ENCODE measurements at regions not wholly inside any gene's neighbourhood (a gene's known extent, or its start where the extent isn't known, plus 50 kb on each side); places are given as distances from the start of the nearest gene placed in this dataset.

GRCh38 chr5:63310644-63311043 is 651.6 kb downstream of the HTR1A start:
- H2AFZ ChIP-seq (ENCODE audit: low read depth, low read length): no peak overlapping the region
- no peaks in the 10 kb centered on the region for H3K27me3 ChIP-seq (ENCODE audit: control insufficient read depth in 2 of 2, insufficient read depth in 2 of 2, low read length in 2 of 2)
- H3K4me2 ChIP-seq (ENCODE audit: insufficient read depth, low read length): no peak overlapping the region
- intact Hi-C loops (cut with micrococcal nuclease): no loop called here
- TF ChIP-seq PTBP1 (IDR thresholded peaks at IDR 0.05; ENCODE audit: low read depth, low read length) (no peak), TGIF2 (CRISPR knock-in tag; IDR thresholded peaks at IDR 0.05) (no peak), DIDO1 (tag; IDR thresholded peaks at IDR 0.05; ENCODE audit: low read depth) (no peak), ZNF512 (tag; IDR thresholded peaks at IDR 0.05) (no peak), FOXP1 (CRISPR knock-in tag; IDR thresholded peaks at IDR 0.05) (no peak), SRSF7 (optimal IDR thresholded peaks at IDR 0.05; ENCODE audit: low read depth, low read length) (no peak), NFE2L1 (tag; IDR thresholded peaks at IDR 0.05; ENCODE audit: borderline replicate concordance, low read depth) (no peak), KLF1 (tag; IDR thresholded peaks at IDR 0.05) (no peak), CSDE1 (IDR thresholded peaks at IDR 0.05) (no peak), ZNF717 (CRISPR knock-in tag; IDR thresholded peaks at IDR 0.05) (no peak)
- peaks cover 3% of the 10 kb centered on the region; the same call in 1 of the 2 replicates for H3K9me3 ChIP-seq (replicated peaks; ENCODE audit: control insufficient read depth, insufficient read depth, low read depth, low read length)
- no peak for FAIRE-seq
- H3K36me3 ChIP-seq (ENCODE audit: control insufficient read depth, insufficient read depth, low read length): no peaks in the 10 kb centered on the region
- ChIA-PET POLR2A (no interaction called here), CTCF (ENCODE audit: low intra/inter-chr PET ratio) (no interaction called here)
- no peak overlapping the region for H3K27ac ChIP-seq (ENCODE audit: extremely low read depth, low read depth, low read length)
- no peaks in the 10 kb centered on the region for H3K9me1 ChIP-seq (ENCODE audit: control insufficient read depth, insufficient read depth, low read length)
- BruUV-seq (replicated peaks): no TSS peak
- no peaks in the 10 kb centered on the region for H4K20me1 ChIP-seq (replicated peaks; ENCODE audit: control insufficient read depth, insufficient read depth, low read length)
- no peak overlapping the region for H3K9ac ChIP-seq (ENCODE audit: insufficient read depth in 1 of 2, low read depth in 2 of 2, low read length in 2 of 2)
- H3K4me3 ChIP-seq: no peak overlapping the region
- ATAC-seq: no peak
- H3K79me2 ChIP-seq (ENCODE audit: control insufficient read depth, insufficient read depth, low read length): no peaks in the 10 kb centered on the region
- no peaks in the 10 kb centered on the region for H3K4me1 ChIP-seq (replicated peaks in 1 of 2; ENCODE audit: control insufficient read depth in 2 of 2, insufficient read depth in 2 of 2, low read length in 2 of 2)
- in situ Hi-C loops (cut with MboI): no loop called here
- WGBS (ENCODE audit: insufficient coverage, low coverage, missing lambda C conversion rate): 0% methylated on average over 1 of the region's 1 CpG
- DNase-seq (ENCODE audit: extremely low read depth in 1 of 4, low spot score in 3 of 4): no peak

Data from K562 (cell line).